Body of pancreas (tissue), 4 donors: ENCODE measurements at regions not wholly inside any gene's neighbourhood (a gene's known extent, or its start where the extent isn't known, plus 50 kb on each side); places are given as distances from the start of the nearest gene placed in this dataset.

Experiments used
- CTCF ChIP-seq, 7 experiments: fragments of 450-650 bp in 4 of 7; fragments of 200-600 bp in 3 of 7; sonication (generic) in 3 of 7; IDR thresholded peaks; one replicate each; pipeline ENCODE4 v1.5.1; 2016 to 2019; ENCODE audit warnings: antibody characterized with exemption in 7 of 7
- POLR2A ChIP-seq, 3 donors: fragments of 450-650 bp; IDR thresholded peaks; one replicate each; pipeline ENCODE4 v1.6.1; 2016; ENCODE audit warnings: antibody characterized with exemption in 3 of 3, mild to moderate bottlenecking in 2 of 3

GRCh38 chr22:47300698-47301405, 538.4 kb downstream of the TBC1D22A start:
- TF ChIP-seq POLR2A (IDR thresholded peaks at IDR 0.05) (no peak), CTCF (IDR thresholded peaks at IDR 0.05) (no peak)
